ENCODE measurements at regions not wholly inside any gene's neighbourhood (a gene's known extent, or its start where the extent isn't known, plus 50 kb on each side); places are given as distances from the start of the nearest gene placed in this dataset.

DNA sequence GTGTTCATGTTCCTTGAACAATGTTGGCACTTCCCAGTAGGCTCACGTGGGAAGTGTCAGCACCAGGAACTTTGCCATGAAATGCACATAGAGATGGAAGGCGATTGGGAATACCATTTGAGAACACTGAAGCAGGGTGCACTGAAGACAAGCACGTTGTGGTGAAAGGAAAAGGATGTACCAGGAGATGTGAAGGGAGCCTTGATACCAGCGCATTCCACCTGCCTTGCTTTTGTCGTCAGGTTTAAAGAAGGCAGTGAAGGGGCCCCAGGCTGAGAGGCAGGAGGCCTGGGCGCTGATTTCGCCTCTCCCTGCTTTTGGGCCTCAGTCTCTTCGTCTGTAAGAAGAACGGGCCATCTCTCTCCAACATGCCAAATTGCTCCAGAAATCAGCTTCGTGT is 194.5 kb upstream of the HES1 start:
- Histone ChIP-seq H3K36me3 (ENCODE audit: insufficient read depth, low read length) (no peaks in the 10 kb centered on the region), H3K27ac (ENCODE audit: low read length) (no peak overlapping the region), H3F3A (ENCODE audit: insufficient read depth, low read length, poor library complexity, severe bottlenecking) (no peaks in the 10 kb centered on the region), H3K4me2 (ENCODE audit: low read length) (no peak overlapping the region), H3K9ac (ENCODE audit: low read length) (no peak overlapping the region), H2AFZ (ENCODE audit: low read depth, low read length) (no peak overlapping the region), H3K79me2 (replicated peaks; ENCODE audit: insufficient read depth, low read length) (no peaks in the 10 kb centered on the region), H3K9me3 (ENCODE audit: low read length) (no peaks in the 10 kb centered on the region), H3K9me2 (ENCODE audit: insufficient read depth, low read length) (no peaks in the 10 kb centered on the region), H4K20me1 (ENCODE audit: insufficient read depth) (no peaks in the 10 kb centered on the region), H3K4me3 (ENCODE audit: low read length) (no peak overlapping the region), H3K27me3 (ENCODE audit: insufficient read depth, low read depth, low read length) (no peaks in the 10 kb centered on the region)
- TF ChIP-seq EP300 (conservative IDR thresholded peaks at IDR 0.05; ENCODE audit: poor library complexity, severe bottlenecking): no peak
- no peak for TF ChIP-seq EZH2 (IDR thresholded peaks at IDR 0.05; ENCODE audit: borderline replicate concordance, insufficient read depth, low read length, poor library complexity, severe bottlenecking)
- no peak for TF ChIP-seq TAF1 (IDR thresholded peaks at IDR 0.05; ENCODE audit: low read depth)
- TF ChIP-seq RAD21 (conservative IDR thresholded peaks at IDR 0.05): no peak
- TF ChIP-seq CTCF (IDR thresholded peaks at IDR 0.05; ENCODE audit: poor library complexity, severe bottlenecking): no peak
- TF ChIP-seq REST (IDR thresholded peaks at IDR 0.05; ENCODE audit: borderline replicate concordance): no peak
- no peak for TF ChIP-seq SMC3 (conservative IDR thresholded peaks at IDR 0.05; ENCODE audit: poor library complexity)
- TF ChIP-seq MXI1 (conservative IDR thresholded peaks at IDR 0.05; ENCODE audit: poor library complexity, severe bottlenecking): no peak
- no peak for TF ChIP-seq POLR2AphosphoS5 (IDR thresholded peaks at IDR 0.05)

DNA sequence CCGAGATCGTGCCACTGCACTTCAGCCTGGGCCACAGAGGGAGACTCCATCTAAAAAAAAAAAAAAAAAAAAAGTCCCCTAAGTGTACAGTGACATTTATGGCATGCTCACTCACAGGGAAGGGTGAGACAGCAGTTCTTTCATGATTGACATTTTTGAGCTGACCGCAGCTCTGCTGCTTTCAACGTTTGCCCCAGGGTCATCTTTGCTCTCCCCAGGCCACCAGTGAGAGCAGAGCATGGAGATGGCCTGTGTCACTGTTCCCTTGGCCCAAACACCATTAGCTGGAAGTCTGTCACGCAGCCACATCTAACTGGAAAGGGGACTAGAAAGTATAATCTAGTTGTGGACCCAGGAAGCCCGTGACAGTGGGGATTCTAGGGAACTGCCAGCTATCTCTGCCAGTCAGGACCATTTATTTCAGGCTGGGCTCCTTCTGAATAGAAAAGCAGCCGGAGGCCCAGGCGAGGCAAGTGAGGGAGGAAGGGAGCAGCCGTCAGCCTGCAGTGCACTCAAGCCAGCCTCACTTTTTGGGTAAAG is 193.4 kb upstream of the HES1 start:
- no peaks in the 10 kb centered on the region for H3F3A ChIP-seq (ENCODE audit: insufficient read depth, low read length, poor library complexity, severe bottlenecking)
- TF ChIP-seq CTCF (IDR thresholded peaks at IDR 0.05; ENCODE audit: poor library complexity, severe bottlenecking) (no peak), TAF1 (IDR thresholded peaks at IDR 0.05; ENCODE audit: low read depth) (no peak), EP300 (conservative IDR thresholded peaks at IDR 0.05; ENCODE audit: poor library complexity, severe bottlenecking) (no peak), REST (IDR thresholded peaks at IDR 0.05; ENCODE audit: borderline replicate concordance) (no peak), EZH2 (IDR thresholded peaks at IDR 0.05; ENCODE audit: borderline replicate concordance, insufficient read depth, low read length, poor library complexity, severe bottlenecking) (no peak), MXI1 (conservative IDR thresholded peaks at IDR 0.05; ENCODE audit: poor library complexity, severe bottlenecking) (no peak), POLR2AphosphoS5 (IDR thresholded peaks at IDR 0.05) (no peak)
- H2AFZ ChIP-seq (ENCODE audit: low read depth, low read length): no peak overlapping the region
- H3K36me3 ChIP-seq (ENCODE audit: insufficient read depth, low read length): no peaks in the 10 kb centered on the region
- H3K27ac ChIP-seq (ENCODE audit: low read length): no peak overlapping the region
- no peak overlapping the region for H3K4me2 ChIP-seq (ENCODE audit: low read length)
- H3K79me2 ChIP-seq (replicated peaks; ENCODE audit: insufficient read depth, low read length): no peaks in the 10 kb centered on the region
- no peaks in the 10 kb centered on the region for H3K9me3 ChIP-seq (ENCODE audit: low read length)
- no peak overlapping the region for H3K9ac ChIP-seq (ENCODE audit: low read length)
- H4K20me1 ChIP-seq (ENCODE audit: insufficient read depth): no peaks in the 10 kb centered on the region
- no peaks in the 10 kb centered on the region for H3K9me2 ChIP-seq (ENCODE audit: insufficient read depth, low read length)
- H3K4me3 ChIP-seq (ENCODE audit: low read length): no peak overlapping the region
- no peaks in the 10 kb centered on the region for H3K27me3 ChIP-seq (ENCODE audit: insufficient read depth, low read depth, low read length)

All from neural cell (in vitro differentiated cells).